HG02852 (cell line): ENCODE measurements at regions not wholly inside any gene's neighbourhood (a gene's known extent, or its start where the extent isn't known, plus 50 kb on each side); places are given as distances from the start of the nearest gene placed in this dataset.
"Not testable (repeated sequence)": the region's sequence is repeated elsewhere in the genome, so short reads cannot be mapped to it uniquely, and the experiment has no call there.

ENCODE experiments used
- ATAC-seq: cut with Tn5 transposase; IDR thresholded peaks from one replicate; pipeline ENCODE4 v1.9.1; 2021; ENCODE audit warnings: mild to moderate bottlenecking, moderate library complexity; ENCODE audit not compliant: unreplicated experiment

DNA sequence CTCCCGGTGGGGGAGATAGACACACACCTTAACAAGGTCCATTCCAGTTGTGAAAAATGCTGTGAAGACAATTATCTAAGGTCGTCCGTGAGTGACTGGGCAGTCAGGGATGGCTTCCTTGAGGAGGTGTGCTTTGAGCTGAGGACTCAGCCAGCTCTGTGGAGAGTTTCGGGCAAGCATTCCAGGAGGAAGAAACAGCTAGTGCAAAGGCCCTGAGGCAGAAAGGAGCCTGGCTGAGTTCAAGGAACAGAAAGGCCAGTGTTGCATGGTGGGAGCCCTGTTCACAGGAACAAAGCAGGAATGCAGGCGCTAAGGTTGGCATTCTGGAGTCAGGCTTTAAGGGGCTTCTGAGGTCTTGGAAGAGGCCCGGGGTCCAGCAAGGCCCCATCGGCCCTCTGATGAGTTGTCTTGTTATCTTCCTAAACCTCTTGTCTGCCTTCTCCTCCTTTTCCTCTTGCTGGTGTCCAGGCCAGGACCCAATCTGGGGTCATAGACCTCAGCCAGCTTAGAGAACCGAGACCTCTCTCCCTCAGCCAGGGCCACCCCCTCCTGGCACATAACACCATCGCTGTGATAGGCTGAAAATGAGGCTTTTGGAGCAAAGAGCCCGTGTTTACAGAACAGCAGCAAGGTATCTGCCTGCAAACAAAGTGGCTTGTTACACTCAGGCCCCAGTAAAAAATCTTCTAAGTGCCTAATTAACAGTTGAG lies 270.2 kb upstream of the MVB12B start:
- ATAC-seq, result no peak

DNA sequence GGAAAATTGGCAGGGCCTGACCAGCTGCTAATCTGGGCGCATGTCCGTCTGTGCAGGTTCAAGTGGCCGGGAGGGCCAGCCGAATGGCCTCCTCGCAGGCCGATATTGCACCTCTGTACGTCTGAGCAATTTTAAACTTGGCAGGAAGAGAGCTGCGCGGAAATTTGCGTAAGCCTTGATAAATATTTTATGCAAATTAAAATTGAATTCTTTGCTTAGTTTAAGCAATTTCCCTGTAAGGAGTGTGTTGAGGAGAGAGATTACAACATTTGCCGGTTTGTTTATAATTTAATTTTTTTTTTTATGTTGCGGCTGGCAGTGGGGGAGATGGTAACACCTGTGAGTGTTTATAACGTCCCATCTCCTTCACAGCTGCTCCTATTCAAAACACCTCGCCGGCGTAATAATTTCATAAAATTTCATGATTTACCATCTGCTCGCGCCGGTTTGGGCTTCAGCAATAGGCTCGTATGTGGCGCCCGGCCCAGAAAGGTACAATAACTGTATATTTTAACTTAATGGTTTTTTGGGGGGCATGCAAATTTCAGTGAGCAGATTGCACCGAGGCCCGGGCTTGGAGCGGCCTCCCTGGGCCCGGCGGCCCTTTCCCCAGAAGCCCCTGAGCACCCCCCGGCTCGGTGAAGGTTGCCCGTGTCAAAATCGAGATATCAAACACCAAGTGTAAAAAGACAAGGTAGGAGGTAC lies 269.4 kb upstream of the MVB12B start:
- ATAC-seq, result no peak

DNA sequence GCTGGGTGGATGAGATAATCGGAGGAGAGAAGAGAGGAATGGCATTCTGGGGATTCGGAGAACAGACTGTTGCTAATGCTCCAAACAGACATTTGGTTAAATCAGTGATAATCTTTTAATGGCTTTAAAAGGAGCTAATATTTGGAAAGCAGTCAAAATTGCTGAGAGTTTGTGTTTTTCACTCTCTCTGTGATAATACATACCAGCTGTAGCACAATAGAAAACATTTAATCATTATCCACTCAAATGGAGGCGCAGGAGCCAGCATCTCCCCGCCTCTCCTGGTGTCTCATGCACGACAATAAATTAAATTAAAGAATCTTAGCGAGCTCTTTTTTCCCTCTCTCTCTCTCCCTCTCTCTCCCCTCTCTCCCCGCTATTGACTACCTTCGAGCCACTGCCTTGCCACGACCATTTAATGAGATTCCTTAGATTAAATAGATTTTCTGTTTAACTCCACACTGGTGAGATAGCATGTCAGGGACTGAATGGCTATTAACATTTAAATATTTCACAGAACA lies 268.6 kb upstream of the MVB12B start:
- ATAC-seq, result no peak

DNA sequence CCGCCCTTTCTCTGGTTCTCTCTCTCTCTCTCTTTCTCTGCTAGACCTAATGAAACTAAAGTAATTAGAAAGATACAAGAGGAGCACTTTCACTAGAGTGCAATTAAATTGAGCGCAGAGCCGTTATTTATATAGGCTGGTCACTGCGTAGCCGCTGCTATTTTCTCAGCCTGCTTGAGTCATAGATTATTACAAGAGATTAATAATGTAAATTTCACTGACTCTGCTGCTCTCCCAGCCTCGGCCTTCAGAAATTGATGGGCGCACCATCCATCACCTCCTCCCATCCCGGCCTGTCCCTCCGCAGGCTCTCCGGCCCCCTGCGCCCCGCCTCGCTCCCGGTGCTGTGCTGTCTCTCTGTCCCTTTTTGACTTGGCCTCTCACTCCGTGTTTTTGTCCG lies 268.0 kb upstream of the MVB12B start:
- ATAC-seq, result no peak

DNA sequence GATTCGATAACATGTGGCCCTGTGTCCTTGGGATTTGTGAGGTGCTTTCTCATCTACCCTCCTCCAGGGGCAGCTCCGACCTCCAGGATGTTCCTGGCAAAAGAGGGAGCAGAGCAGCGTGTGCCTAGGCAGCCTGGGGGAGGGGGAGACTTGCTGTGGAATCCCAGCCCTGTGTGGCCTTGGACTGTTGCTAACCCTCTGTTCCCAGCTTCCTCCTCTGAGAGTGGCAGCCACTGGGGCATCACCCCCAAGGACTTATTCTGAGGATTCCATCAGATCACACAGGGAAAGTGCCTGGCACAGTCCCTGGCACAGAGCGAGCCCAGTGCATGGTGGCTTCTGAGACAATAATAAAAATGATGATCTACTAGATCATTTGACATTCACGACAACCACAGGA lies 265.1 kb upstream of the MVB12B start:
- ATAC-seq, result no peak

DNA sequence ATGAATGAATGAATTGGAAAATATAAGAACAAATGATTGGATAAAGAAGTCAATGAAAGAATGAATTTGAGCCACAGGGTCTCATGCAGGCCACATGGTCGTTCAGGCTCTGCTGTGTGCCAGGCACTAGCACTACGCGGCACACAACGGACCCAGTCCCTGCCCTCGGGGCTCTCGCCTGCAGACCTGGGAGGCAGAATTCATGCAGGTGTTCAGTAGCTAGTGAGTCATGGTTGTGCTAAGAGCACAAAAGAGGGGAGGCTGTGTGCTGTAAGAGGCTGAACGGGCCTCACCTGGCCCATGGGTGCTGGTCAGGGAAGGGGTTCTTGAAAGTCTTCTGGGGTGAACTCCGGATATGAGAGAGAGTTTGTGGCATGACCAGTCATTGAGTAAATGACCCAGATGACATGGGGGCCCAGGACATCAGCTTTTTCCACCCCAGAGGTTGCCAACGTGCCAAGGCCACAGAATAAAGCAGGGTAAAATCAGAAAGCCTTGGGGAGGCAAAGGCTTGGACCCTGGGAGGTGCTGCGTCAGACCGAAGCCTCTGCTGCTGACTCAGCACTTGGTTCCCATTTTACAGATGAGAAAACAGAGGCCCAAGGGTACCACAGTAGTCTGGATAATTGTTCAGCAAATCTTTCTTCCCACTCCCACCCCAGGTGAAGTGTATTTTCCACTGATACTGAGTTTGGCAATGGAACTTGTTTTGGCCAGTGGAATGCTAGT lies 264.3 kb upstream of the MVB12B start:
- no peak for ATAC-seq

DNA sequence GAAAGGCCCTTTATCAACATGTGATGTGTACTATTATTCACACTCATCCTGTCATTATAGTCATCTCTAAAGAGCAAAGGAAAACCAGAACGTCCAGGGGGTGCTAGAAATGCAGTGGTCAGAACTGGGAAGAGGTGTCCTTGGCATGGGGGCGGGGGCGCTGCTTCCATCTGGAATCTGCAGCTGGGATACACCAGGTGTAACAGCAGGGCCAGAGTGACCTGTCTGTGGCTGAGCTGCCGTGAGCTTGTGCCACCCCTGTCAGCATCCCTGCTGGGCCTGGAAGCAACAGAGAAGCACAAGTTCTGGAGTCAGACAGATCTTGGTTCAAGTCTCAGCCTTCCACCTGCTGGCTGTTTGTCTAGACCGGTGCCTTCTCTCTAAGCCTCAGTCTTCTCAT lies 263.3 kb upstream of the MVB12B start:
- ATAC-seq, result no peak

DNA sequence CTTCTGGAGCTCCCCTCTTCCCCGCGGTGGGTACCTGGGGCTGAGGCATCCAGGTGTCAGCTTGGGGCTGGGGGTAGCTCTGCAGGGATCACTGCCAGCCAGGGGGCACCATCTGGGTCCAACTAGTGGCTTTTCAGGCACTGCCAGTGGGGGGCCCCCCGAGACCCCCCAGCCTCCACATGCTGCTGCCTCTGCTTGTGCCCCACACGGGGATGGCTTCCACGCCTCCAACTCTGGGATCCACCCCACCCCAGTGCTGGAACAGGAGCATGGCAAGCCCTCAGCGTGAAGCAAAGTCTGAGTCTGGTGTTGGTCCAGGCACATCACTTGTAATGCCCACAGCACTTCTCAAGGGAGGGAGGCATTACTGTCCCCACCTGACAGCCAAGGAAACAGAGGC lies 260.5 kb upstream of the MVB12B start:
- ATAC-seq, result no peak

DNA sequence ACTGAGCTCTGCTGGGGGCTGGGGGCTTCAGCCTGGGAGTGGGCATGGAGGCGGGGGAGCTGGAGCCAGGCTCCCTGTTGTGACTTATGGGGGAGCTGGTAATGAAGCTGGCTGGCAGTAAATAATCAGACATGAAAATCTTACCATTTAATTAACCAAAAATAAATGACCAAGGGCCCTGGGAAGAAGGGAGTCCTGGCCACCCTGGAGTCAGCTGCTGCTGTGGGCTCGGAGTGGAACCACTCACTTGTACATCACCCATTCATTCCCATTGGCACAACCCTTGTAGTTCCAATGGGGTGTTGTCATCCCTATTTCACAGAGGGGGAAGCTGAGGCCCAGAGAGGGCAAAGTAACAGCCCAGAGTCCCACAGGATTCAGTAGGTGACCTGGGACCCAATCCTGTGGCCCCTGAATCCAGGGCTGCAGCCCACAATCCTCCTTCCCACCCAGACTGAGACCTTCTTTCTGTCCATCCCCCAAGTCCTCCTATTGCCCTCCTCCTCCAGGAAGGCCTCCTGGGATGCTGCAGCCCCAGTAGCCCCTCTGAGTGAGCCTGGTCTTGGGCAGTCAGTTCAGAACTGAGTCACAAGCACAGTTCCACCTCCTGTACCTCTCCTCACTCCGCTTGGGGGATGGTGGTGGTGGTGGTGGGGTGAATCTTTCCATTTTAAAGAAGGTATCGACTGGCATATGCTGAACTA lies 259.4 kb upstream of the MVB12B start:
- no peak for ATAC-seq

DNA sequence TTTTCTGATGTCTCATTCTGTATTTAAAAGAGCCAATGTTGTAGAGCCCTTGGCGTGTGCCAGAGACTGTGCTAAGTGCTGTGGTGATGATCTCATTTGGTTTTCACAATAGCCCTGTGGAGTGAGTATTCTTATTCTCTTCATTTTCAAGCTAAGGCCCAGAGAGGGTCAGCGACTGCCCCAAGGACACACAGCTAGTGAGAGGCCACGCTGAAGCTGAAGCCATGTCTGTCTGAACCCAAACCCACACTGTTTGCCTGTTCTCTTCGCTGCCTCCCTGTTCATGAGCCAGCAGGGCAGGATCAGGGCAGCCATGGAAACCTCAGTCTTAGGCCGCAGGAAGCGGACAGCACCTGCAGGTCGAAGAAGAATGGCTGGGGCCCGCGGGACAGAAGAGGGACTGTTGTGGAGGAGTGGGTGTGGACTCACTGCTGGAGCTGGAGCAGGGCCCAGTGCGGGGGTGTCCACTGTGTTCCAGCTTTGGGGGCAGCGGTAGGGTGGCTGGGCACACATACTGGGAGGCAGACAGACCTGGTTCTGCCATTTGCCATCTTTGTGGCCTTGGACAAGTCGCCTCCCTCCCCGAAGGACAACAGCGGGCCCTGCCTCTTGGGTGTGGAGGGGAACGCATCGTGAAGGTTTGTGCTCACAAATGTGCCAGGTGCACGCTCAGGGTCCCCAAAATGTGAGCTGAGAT lies 257.9 kb upstream of the MVB12B start:
- ATAC-seq, result no peak

DNA sequence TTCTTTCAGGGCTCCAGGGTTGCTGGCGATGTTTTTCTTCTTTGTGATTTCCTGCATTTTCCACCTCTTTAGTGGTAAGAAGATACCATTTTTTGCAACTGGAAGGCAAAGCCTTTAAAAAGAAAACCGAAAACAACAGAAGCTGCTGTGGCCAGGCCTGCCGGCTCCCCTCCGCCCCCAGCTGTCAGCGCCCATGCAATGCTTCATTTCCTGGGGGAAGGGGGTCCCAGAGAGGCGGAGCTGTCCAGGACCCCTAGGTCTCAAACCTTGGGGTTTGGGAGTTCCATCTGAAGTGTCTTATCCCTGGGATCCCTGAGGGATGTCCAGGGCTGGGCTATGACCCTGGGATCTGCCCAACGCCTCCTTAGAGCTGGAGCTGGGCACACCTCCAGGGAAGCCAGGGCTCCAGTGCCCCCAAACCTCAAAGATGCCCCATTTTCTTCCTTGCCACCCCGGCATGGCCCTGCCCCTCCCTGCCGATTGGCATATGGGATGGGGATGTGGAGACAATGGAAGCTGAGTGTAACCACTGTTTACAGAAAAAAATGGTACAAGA lies 257.2 kb upstream of the MVB12B start:
- ATAC-seq, result no peak

DNA sequence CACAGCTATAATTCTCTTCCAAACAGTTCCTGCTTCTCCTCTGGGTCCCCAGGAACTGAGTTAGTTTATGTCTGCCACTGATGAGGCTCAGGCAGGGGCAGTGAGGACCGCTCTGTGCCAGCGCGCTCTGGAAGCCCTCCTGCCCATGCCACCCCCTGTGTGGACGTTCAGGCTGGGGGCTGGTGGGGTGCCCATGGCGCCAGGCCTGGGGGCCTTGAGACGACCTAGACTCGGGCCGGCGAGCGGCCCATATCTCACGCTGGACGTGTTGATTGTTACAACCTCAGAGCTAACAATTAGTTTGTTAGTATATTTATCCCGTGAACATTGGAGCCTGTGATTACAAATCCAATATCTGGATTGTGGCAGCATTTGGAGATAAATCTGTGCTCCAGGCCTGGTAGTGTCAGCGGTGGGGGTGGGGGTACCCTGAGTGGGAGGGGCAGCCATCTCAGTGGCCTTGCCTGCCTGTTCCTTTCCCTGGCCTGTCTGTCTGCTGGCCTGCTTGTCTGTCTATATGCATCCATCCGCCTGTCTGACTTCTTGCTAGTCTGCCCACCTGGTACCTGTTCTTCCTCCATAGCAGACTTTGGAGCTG lies 256.5 kb upstream of the MVB12B start:
- no peak for ATAC-seq

DNA sequence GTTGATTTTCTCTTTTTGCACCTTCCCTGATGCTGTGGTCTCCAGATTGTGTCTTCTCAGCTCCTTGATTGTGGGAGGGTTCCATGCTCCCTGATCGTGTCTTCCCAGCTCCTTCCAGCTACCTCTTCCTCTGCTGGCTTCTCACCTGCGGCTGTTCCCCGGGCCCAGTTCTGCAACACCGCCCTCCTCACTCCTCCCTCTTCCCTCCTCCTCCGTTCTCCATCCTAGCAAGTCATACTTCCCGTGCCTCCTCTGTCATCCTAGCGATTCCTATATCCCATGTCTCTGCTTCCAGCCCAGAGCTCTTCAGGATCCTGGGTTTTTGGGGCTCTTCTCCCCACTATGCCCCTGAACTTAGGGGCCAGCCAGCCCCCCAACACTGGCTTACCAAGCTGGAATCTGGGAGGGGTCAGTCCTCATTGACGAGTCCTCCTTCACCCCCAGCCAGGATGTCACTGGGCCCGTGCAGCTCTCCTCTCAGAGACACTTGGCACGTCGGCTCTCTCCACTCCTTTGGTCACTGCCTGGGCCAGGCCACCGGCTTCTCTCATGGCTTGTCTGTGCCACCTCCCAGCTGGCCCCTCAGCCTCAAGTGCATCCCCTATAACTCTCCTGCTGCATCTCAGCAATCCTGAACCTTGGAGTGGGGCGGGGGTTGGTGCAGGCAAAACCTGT lies 255.4 kb upstream of the MVB12B start:
- no peak for ATAC-seq

DNA sequence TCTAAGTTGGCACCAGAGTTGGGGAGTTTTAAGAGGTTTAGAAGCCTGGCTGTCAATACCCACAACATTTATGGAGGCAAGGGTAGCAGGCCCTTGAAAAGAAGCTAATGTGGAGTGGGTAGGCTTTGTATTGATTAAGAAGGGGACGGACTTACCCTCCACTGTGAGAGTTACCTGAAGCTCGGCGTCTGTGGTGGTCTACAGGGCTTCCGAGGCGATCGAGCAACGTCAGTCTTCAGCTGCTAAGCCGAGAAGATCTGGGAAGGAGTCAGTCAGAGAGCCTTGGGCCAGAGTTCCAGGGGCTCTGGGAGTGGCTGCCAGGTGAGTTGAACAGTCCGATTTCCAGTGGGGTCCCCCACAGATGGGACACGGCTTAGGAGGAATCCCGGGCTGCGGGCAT lies 249.0 kb upstream of the MVB12B start:
- not testable (repeated sequence) for ATAC-seq

DNA sequence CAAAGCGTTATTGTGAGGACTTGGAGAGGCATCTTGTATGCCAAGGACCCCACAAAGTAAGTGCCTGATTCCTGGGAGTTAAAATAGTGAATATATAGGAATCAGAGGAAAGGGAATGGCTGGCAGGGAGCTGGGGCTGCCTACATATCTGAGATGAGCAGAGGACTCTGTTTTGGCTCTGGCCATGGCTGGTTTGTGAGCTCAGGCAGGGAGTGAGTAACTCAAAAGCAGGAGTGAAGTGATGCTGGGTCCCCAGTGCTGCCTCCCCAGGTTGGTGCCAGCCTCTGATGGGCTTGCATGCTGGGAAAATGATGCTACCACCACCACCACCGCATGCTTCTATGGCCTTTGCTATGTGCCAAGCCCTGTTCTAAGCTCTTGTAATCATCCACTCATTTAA lies 246.0 kb upstream of the MVB12B start:
- ATAC-seq, result no peak

DNA sequence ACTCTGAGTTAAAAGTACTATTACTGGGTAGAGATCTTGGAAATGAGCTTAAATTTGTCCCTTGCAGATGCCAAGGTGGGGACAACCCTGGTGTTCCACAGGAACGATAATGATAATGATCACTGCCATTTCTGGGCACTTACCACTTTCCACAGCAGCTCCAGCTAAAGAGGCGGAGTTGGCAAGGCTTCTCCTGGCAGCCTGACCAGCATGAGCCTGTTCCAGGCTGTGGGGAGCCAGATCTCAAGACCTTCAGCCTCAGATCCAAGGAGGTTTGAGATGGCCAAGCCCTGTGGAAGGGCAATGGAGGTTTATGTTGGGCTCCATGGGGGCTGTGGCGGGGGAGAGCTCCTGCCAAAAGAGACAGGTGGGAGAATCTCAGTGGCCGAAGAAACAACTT lies 244.9 kb upstream of the MVB12B start:
- no peak for ATAC-seq

DNA sequence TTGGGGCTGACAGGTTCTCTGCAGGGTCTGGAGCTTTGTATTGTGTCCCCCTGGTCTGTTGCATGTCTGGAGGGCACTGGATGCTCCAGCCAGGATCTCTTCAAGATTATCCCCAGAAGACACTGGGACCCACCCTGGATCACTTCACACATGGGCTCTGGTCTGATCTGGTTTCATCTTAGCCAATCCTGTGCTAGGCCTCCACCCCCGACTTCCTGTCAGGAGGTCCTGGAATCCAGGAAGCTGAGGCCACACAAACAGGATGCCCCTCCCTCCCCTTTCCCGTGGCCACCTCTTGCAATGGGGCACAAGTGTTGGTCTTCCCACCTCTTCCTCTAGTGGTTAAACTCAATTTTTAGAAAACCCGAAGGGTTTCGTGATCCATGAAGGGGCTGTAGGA lies 242.6 kb upstream of the MVB12B start:
- no peak for ATAC-seq

DNA sequence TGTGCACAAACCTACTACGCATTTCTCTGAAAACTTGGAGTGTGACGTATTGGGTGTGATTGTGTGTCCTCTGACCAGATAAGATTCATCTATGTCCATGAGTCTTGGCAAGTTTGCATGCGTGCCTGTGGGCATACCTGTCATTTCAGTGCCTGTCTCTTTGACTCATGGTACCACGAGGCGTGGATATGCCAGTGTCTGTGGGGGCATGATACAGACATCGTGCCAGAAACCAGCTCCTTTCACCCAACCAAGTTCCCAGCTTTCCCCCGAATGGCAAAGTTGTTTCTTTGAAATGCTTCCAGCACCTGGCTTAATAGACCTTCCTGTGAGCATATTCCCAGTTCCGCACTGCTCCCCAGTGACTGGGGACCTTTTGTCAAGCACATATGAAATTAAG lies 241.9 kb upstream of the MVB12B start:
- no peak for ATAC-seq

DNA sequence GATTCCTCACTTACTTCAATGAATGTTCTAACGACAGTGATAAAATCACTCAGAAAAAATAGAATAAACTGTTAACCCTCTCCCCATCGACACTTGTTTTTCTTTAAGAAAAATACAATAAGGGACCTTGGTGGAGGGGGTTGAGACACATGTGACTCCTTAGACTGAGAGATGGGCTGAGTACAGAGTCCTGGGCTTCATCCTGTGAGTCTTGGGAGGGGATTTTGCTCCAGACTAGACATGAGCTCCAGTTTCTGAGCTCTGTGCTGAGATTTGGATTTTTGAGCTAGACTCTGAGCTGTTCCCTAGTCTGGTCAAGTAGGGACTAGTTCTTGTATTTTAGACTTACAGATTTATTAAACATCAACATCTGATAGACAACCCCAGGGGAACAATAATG lies 241.5 kb upstream of the MVB12B start:
- ATAC-seq, result no peak
